SU-DHL-6 (cell line): ENCODE measurements at regions not wholly inside any gene's neighbourhood (a gene's known extent, or its start where the extent isn't known, plus 50 kb on each side); places are given as distances from the start of the nearest gene placed in this dataset.

Experiments used
- H2AFZ ChIP-seq: fragments of 200-600 bp; sonication (generic); 2 replicates; pipeline ENCODE4 v1.6.1; 2014; ENCODE audit warnings: low read depth, mild to moderate bottlenecking, moderate library complexity, mixed read lengths, antibody characterized with exemption, low read length; ENCODE audit not compliant: severe bottlenecking
- H3F3A ChIP-seq: fragments of 200-600 bp; shearing (Covaris generic); 2 replicates; pipeline ENCODE4 v1.6.0; 2016; ENCODE audit warnings: antibody characterized with exemption, mild to moderate bottlenecking; ENCODE audit not compliant: insufficient read depth
- H3K27ac ChIP-seq: fragments of 200-600 bp; sonication (generic); 2 replicates; pipeline ENCODE4 v1.5.1; 2016; ENCODE audit warnings: low read depth, mild to moderate bottlenecking, low read length, moderate library complexity, mixed read lengths
- H3K27me3 ChIP-seq: fragments of 200-600 bp; sonication (generic), shearing (Covaris generic); 2 replicates; pipeline ENCODE4 v1.6.0; 2014; ENCODE audit warnings: mild to moderate bottlenecking, low read length
- H3K36me3 ChIP-seq: fragments of 200-600 bp; sonication (generic); 2 replicates; pipeline ENCODE4 v1.6.1; 2014; ENCODE audit warnings: mild to moderate bottlenecking, low read length, mixed read lengths
- H3K4me2 ChIP-seq: fragments of 300-600, 200-600 bp; shearing (Covaris generic), sonication (generic); 2 replicates; pipeline ENCODE4 v1.6.0; 2014; ENCODE audit warnings: low read length, low read depth, mild to moderate bottlenecking; ENCODE audit not compliant: poor library complexity, severe bottlenecking
- H3K4me3 ChIP-seq: fragments of 200-600 bp; sonication (generic); 2 replicates; pipeline ENCODE4 v1.5.1; 2014; ENCODE audit warnings: antibody characterized with exemption, low read length, mild to moderate bottlenecking, mixed read lengths; ENCODE audit not compliant: insufficient read depth, poor library complexity, severe bottlenecking
- H3K79me2 ChIP-seq: fragments of 200-600 bp; sonication (generic); 2 replicates; pipeline ENCODE4 v1.6.1; 2014; ENCODE audit warnings: mild to moderate bottlenecking, low read length, moderate library complexity; ENCODE audit not compliant: insufficient read depth
- H3K9ac ChIP-seq: fragments of 200-600 bp; sonication (generic); 2 replicates; pipeline ENCODE4 v1.7.0; 2014; ENCODE audit warnings: mild to moderate bottlenecking, low read length
- H3K9me2 ChIP-seq: fragments of 200-600 bp; sonication (generic); replicated peaks from 2 replicates; pipeline ENCODE4 v1.6.1; 2014; ENCODE audit warnings: low read length; ENCODE audit not compliant: insufficient read depth
- H3K9me3 ChIP-seq: fragments of 200-600 bp; sonication (generic); 2 replicates; pipeline ENCODE4 v1.6.1; 2014; ENCODE audit warnings: low read length, mixed read lengths; ENCODE audit not compliant: insufficient read depth
- H4K20me1 ChIP-seq: fragments of 200-600 bp; sonication (generic); 2 replicates; pipeline ENCODE4 v1.6.1; 2014; ENCODE audit warnings: low read depth, mild to moderate bottlenecking, antibody characterized with exemption, low read length, moderate library complexity, mixed read lengths
- CTCF ChIP-seq: fragments of 200-600 bp; sonication (generic); IDR thresholded peaks from one replicate; pipeline ENCODE4 v1.5.1; 2017; ENCODE audit warnings: antibody characterized with exemption, mild to moderate bottlenecking, low read length, moderate library complexity; ENCODE audit not compliant: insufficient read depth, poor library complexity, severe bottlenecking
- EZH2phosphoT487 ChIP-seq: fragments of 200-600 bp; sonication (generic), shearing (Covaris generic); conservative IDR thresholded peaks from 2 replicates; pipeline ENCODE4 v1.6.1; 2018; ENCODE audit warnings: mild to moderate bottlenecking, antibody characterized with exemption, low read length, moderate library complexity, mixed read lengths

DNA sequence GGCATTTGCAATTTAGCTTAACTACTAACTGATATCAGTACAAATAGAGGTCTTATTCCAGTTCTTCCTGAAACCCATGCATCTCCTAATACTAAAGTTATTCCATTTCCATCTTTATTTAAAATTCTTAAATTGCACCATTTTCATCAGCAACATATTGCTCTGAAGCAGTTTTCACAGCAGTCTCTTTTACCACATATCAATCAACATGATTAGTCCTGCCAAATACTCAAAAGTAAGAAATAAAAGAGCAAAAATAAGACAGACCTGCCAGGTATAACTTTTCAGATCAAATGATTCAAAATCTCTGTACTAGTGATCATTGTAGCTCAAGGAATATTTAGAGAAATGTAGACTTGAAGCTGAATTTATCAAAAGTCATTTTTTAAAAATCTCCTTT, 141.7 kb downstream of the SLITRK1 start:
- no peak overlapping the region for H2AFZ ChIP-seq
- H3K36me3 ChIP-seq: no peaks in the 10 kb centered on the region
- no peaks in the 10 kb centered on the region for H3K9me2 ChIP-seq
- H3K9ac ChIP-seq: no peak overlapping the region
- no peak overlapping the region for H3K27ac ChIP-seq
- H3K4me2 ChIP-seq: no peak overlapping the region
- H3K9me3 ChIP-seq: no peaks in the 10 kb centered on the region
- H3K27me3 ChIP-seq: no peaks in the 10 kb centered on the region
- TF ChIP-seq CTCF: no peak
- no peak for TF ChIP-seq EZH2phosphoT487
- no peak overlapping the region for H3K4me3 ChIP-seq
- no peaks in the 10 kb centered on the region for H4K20me1 ChIP-seq
- H3K79me2 ChIP-seq: no peaks in the 10 kb centered on the region
- H3F3A ChIP-seq: no peaks in the 10 kb centered on the region

DNA sequence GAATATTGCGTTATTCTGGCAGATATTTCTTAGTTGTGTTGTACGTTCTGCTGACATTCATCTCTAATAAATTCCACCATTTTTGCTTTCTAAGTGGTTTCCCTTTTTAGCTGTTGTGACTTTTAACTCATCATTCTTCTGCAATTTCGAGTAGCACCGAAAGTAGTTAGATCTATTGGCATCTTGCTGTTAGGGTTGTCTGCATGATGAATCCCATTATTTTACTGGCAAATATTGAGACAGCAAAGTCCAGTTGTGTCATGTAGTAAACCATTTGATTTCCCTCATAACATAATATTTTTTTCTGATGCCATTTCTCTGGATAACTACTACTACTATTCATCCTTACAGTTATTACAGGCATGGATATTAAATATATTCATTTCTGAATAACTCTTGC, 143.9 kb downstream of the SLITRK1 start:
- no peaks in the 10 kb centered on the region for H4K20me1 ChIP-seq
- H3K9me2 ChIP-seq: no peaks in the 10 kb centered on the region
- TF ChIP-seq EZH2phosphoT487 (no peak), CTCF (no peak)
- no peaks in the 10 kb centered on the region for H3K9me3 ChIP-seq
- H3K27me3 ChIP-seq: no peaks in the 10 kb centered on the region
- H3K36me3 ChIP-seq: no peaks in the 10 kb centered on the region
- no peaks in the 10 kb centered on the region for H3F3A ChIP-seq
- H3K27ac ChIP-seq: no peak overlapping the region
- no peak overlapping the region for H3K9ac ChIP-seq
- H2AFZ ChIP-seq: no peak overlapping the region
- H3K79me2 ChIP-seq: no peaks in the 10 kb centered on the region
- H3K4me3 ChIP-seq: no peak overlapping the region
- H3K4me2 ChIP-seq: no peak overlapping the region

- no peak overlapping the region for H3K4me2 ChIP-seq
- no peaks in the 10 kb centered on the region for H3K9me3 ChIP-seq
- no peak overlapping the region for H3K27ac ChIP-seq
- H3K9me2 ChIP-seq: no peaks in the 10 kb centered on the region
- H3K27me3 ChIP-seq: no peaks in the 10 kb centered on the region
- H3F3A ChIP-seq: no peaks in the 10 kb centered on the region
- H4K20me1 ChIP-seq: no peaks in the 10 kb centered on the region
- no peaks in the 10 kb centered on the region for H3K79me2 ChIP-seq
- TF ChIP-seq CTCF (no peak), EZH2phosphoT487 (no peak)
- no peak overlapping the region for H2AFZ ChIP-seq
- H3K4me3 ChIP-seq: no peak overlapping the region
- no peak overlapping the region for H3K9ac ChIP-seq
- H3K36me3 ChIP-seq: no peaks in the 10 kb centered on the region
These were observed 149.0 kb downstream of the SLITRK1 start for GRCh38 chr13:83733293-83733692.

GRCh38 chr13:83732755-83733154, 149.5 kb downstream of the SLITRK1 start:
- H3K79me2 ChIP-seq: no peaks in the 10 kb centered on the region
- no peaks in the 10 kb centered on the region for H3K36me3 ChIP-seq
- no peak overlapping the region for H3K9ac ChIP-seq
- H3K4me2 ChIP-seq: no peak overlapping the region
- H4K20me1 ChIP-seq: no peaks in the 10 kb centered on the region
- H3K27me3 ChIP-seq: no peaks in the 10 kb centered on the region
- H3K9me2 ChIP-seq: no peaks in the 10 kb centered on the region
- H3K9me3 ChIP-seq: no peaks in the 10 kb centered on the region
- H2AFZ ChIP-seq: no peak overlapping the region
- no peak overlapping the region for H3K4me3 ChIP-seq
- no peak overlapping the region for H3K27ac ChIP-seq
- no peaks in the 10 kb centered on the region for H3F3A ChIP-seq
- TF ChIP-seq EZH2phosphoT487 (no peak), CTCF (no peak)
